ENCODE measurements at regions not wholly inside any gene's neighbourhood (a gene's known extent, or its start where the extent isn't known, plus 50 kb on each side); places are given as distances from the start of the nearest gene placed in this dataset.
A peak's percentile ranks its signal among the peaks of the same experiment; 100 is the strongest.

DNA sequence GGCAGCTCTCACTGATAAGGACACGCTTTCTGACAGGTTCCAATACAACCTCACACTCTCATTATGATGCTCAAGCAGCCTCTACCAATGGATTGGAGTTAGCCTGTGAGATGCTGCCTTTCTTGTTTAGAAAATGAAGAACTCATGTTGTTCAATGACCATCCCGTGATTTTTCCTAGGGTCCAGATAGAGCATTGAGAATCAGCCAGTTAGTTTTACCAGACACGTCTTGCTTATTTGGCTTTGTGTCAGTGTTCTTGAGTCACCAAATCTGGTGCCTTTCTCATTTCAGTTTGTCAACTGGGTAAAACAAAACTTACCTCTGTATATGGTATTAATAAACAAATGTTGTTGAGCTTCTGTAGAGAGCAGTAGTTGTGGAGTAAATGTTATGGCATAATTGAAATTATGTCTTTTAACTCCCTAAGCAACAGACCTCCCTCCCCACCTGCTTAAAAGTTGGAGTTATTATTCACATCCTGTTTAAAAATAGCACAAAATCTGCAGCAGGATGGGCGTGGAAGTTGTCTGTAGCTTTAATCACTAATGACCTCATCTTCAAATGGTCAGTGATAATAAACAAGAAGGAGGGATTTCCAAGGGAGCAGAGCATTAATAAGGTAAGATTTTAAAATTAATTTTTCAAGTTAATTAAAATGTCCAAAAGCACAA is 167.3 kb downstream of the HRH4 start:
- Histone ChIP-seq H4K8ac (ENCODE audit: extremely low read depth, insufficient read depth, low read length) (no peak overlapping the region), H2AK5ac (ENCODE audit: low read depth, low read length) (no peak overlapping the region), H2AFZ (ENCODE audit: low read length) (no peak overlapping the region), H3K23me2 (ENCODE audit: low read depth, low read length) (no peaks in the 10 kb centered on the region; the same call in 1 of the 2 replicates), H3K9ac (replicated peaks in 1 of 4; ENCODE audit: extremely low read depth in 1 of 4, low read depth in 3 of 4, low read length in 3 of 4) (peak overlapping the region in 1 of 4 experiments; percentile 34; a peak in 1 of 7 replicates), H3K56ac (replicated peaks; ENCODE audit: insufficient read length, low read depth, low read length) (no peak overlapping the region), H3K4ac (replicated peaks; ENCODE audit: insufficient read length, low read depth, low read length) (no peak overlapping the region), H4K20me1 (replicated peaks in 1 of 2; ENCODE audit: control insufficient read depth in 1 of 2, insufficient read depth in 2 of 2, low read length in 2 of 2) (no peaks in the 10 kb centered on the region), H2BK12ac (ENCODE audit: low read depth, low read length) (no peak overlapping the region), H2BK20ac (ENCODE audit: low read length) (no peak overlapping the region), H3K23ac (ENCODE audit: insufficient read length) (no peak overlapping the region), H3K79me2 (ENCODE audit: control insufficient read depth in 1 of 2, insufficient read depth in 2 of 2, low read length in 2 of 2) (no peaks in the 10 kb centered on the region), H4K5ac (ENCODE audit: insufficient read length, low read depth, low read length) (no peak overlapping the region), H2BK5ac (ENCODE audit: low read depth, low read length) (no peak overlapping the region), H2BK120ac (replicated peaks; ENCODE audit: low read depth, low read length) (no peak overlapping the region), H3K79me1 (ENCODE audit: low read depth, low read length) (no peaks in the 10 kb centered on the region), H3K14ac (ENCODE audit: insufficient read length) (no peak overlapping the region), H3K18ac (ENCODE audit: extremely low read depth, low read length) (no peak overlapping the region), H3K4me2 (ENCODE audit: insufficient read depth in 1 of 2, low read depth in 2 of 2, low read length in 2 of 2) (no peak overlapping the region), H3K27me3 (replicated peaks in 1 of 4; ENCODE audit: control insufficient read depth in 3 of 4, extremely low read depth in 1 of 4, insufficient read depth in 3 of 4, low read length in 3 of 4) (no peaks in the 10 kb centered on the region; a peak in 1 of 7 replicates), H4K91ac (replicated peaks; ENCODE audit: insufficient read length, low read length) (no peak overlapping the region), H3K9me3 (ENCODE audit: insufficient read depth in 2 of 2, low read depth in 1 of 2, low read length in 1 of 2) (no peaks in the 10 kb centered on the region), H3K4me1 (replicated peaks in 1 of 4; ENCODE audit: control insufficient read depth in 3 of 4, insufficient read depth in 4 of 4, low read length in 3 of 4) (peaks cover 0 to 5% (median 1%) of the 10 kb centered on the region in 4 experiments; a peak in 1 of 7 replicates), H2BK15ac (ENCODE audit: low read length) (no peak overlapping the region), H3K36me3 (ENCODE audit: control insufficient read depth in 2 of 4, insufficient read depth in 4 of 4, low read length in 3 of 4) (no peaks in the 10 kb centered on the region), H3K4me3 (ENCODE audit: extremely low read depth in 1 of 4, insufficient read depth in 2 of 4, low read depth in 3 of 4, low read length in 4 of 4) (no peak overlapping the region), H3K27ac (ENCODE audit: low read depth, low read length) (no peak overlapping the region)
- TF ChIP-seq POLR2A (IDR thresholded peaks at IDR 0.05; ENCODE audit: control extremely low read depth in 1 of 2, low read depth in 2 of 2, low read length in 2 of 2): no peak
- no peak for TF ChIP-seq TAF1 (IDR thresholded peaks at IDR 0.05; ENCODE audit: low read depth, low read length)
- TF ChIP-seq SRF (IDR thresholded peaks at IDR 0.05; ENCODE audit: low read depth, low read length): no peak
- TF ChIP-seq CREB1 (IDR thresholded peaks at IDR 0.05): no peak
- DNase-seq (ENCODE audit: low read depth in 1 of 2, low spot score in 2 of 2) (no peak), FAIRE-seq (no peak)
- ChIA-PET CTCF (ENCODE audit: partially characterized antibody) (interaction anchor here (0.8 to 0.9 kb wide), 2 partner anchors 19 to 29 kb away, joined by 3 read pairs; no protein-coding TSS in a partner anchor), POLR2A (ENCODE audit: partially characterized antibody) (no interaction called here)
- WGBS, 2 experiments (ENCODE audit: extremely low coverage in 1 of 2, insufficient coverage in 1 of 2, insufficient read length in 1 of 2, insufficient replicate concordance in 2 of 2, low coverage in 1 of 2, low lambda C conversion rate in 2 of 2, missing lambda C conversion rate in 1 of 2): 87% methylated on average over 4 of the region's 4 CpGs; no CpG with 5 or more reads in 1 of the 2 experiments
